ENCODE measurements at regions not wholly inside any gene's neighbourhood (a gene's known extent, or its start where the extent isn't known, plus 50 kb on each side); places are given as distances from the start of the nearest gene placed in this dataset.

- no peak for TF ChIP-seq CTCF (IDR thresholded peaks at IDR 0.05)
- TF ChIP-seq POLR2A (IDR thresholded peaks at IDR 0.05), result no peak
These were observed 126.7 kb upstream of the SLC38A2 start for GRCh38 chr12:46499226-46499625.

All from body of pancreas (tissue), 4 donors.